ENCODE measurements at regions not wholly inside any gene's neighbourhood (a gene's known extent, or its start where the extent isn't known, plus 50 kb on each side); places are given as distances from the start of the nearest gene placed in this dataset.

DNA sequence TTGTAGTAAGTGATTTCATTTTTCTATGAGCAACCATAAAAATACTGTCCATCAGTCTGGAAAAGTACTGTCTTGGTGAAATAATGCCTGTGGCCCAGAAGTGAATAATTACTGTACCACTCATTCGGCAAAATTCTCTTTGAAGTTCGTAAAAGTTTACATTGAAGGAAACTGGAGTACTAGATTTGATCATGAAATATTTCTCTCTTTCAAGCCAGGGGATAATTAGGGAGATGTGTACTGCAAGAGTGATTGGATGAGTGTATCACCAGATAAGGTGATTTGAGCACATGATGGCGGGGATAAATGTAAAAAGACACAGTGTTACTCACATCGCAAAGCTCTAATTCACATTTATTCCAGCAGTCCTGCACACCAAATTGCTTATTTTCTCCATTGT is 883.2 kb upstream of the PIK3C3 start:
- no peak for TF ChIP-seq EZH2 (IDR thresholded peaks at IDR 0.05; ENCODE audit: insufficient read depth, low read length)
- TF ChIP-seq, protein P1, sequence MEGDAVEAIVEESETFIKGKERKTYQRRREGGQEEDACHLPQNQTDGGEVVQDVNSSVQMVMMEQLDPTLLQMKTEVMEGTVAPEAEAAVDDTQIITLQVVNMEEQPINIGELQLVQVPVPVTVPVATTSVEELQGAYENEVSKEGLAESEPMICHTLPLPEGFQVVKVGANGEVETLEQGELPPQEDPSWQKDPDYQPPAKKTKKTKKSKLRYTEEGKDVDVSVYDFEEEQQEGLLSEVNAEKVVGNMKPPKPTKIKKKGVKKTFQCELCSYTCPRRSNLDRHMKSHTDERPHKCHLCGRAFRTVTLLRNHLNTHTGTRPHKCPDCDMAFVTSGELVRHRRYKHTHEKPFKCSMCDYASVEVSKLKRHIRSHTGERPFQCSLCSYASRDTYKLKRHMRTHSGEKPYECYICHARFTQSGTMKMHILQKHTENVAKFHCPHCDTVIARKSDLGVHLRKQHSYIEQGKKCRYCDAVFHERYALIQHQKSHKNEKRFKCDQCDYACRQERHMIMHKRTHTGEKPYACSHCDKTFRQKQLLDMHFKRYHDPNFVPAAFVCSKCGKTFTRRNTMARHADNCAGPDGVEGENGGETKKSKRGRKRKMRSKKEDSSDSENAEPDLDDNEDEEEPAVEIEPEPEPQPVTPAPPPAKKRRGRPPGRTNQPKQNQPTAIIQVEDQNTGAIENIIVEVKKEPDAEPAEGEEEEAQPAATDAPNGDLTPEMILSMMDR (IDR thresholded peaks at IDR 0.05; ENCODE audit: insufficient read depth, low read depth, low read length): no peak
